ENCODE measurements at regions not wholly inside any gene's neighbourhood (a gene's known extent, or its start where the extent isn't known, plus 50 kb on each side); places are given as distances from the start of the nearest gene placed in this dataset.

GRCh38 chr1:13878021-13878420 lies 178.0 kb downstream of the PRDM2 start:
- TF ChIP-seq CTCF (IDR thresholded peaks at IDR 0.05; ENCODE audit: insufficient read depth, low read length, poor library complexity, severe bottlenecking), result no peak

GRCh38 chr1:13878451-13878850 lies 178.5 kb downstream of the PRDM2 start:
- no peaks in the 10 kb centered on the region for H3K27me3 ChIP-seq (replicated peaks; ENCODE audit: control insufficient read depth, insufficient read depth, low read length)
- no peak overlapping the region for H3K4me3 ChIP-seq (replicated peaks; ENCODE audit: low read depth, low read length)
- no peak for DNase-seq (ENCODE audit: extremely low read depth, insufficient read length)
- H3K36me3 ChIP-seq (ENCODE audit: control insufficient read depth, insufficient read depth, low read length), result no peaks in the 10 kb centered on the region
- no peak for TF ChIP-seq CTCF (IDR thresholded peaks at IDR 0.05; ENCODE audit: insufficient read depth, low read length, poor library complexity, severe bottlenecking)

More at GRCh38 chr1:13878021-13878420, 178.0 kb downstream of the PRDM2 start:
- Histone ChIP-seq H3K36me3 (ENCODE audit: control insufficient read depth, insufficient read depth, low read length) (no peaks in the 10 kb centered on the region), H3K4me3 (replicated peaks; ENCODE audit: low read depth, low read length) (no peak overlapping the region), H3K27me3 (replicated peaks; ENCODE audit: control insufficient read depth, insufficient read depth, low read length) (no peaks in the 10 kb centered on the region)
- DNase-seq (ENCODE audit: extremely low read depth, insufficient read length), result no peak

- no peak for TF ChIP-seq CTCF (IDR thresholded peaks at IDR 0.05; ENCODE audit: insufficient read depth, low read length, poor library complexity, severe bottlenecking)
- DNase-seq (ENCODE audit: extremely low read depth, insufficient read length), result no peak
- no peaks in the 10 kb centered on the region for H3K36me3 ChIP-seq (ENCODE audit: control insufficient read depth, insufficient read depth, low read length)
- H3K4me3 ChIP-seq (replicated peaks; ENCODE audit: low read depth, low read length), result no peak overlapping the region
- no peaks in the 10 kb centered on the region for H3K27me3 ChIP-seq (replicated peaks; ENCODE audit: control insufficient read depth, insufficient read depth, low read length)
Measured at GRCh38 chr1:13881385-13882088, 181.5 kb downstream of the PRDM2 start.

- Histone ChIP-seq H3K36me3 (ENCODE audit: control insufficient read depth, insufficient read depth, low read length) (no peaks in the 10 kb centered on the region), H3K4me3 (replicated peaks; ENCODE audit: low read depth, low read length) (no peak overlapping the region), H3K27me3 (replicated peaks; ENCODE audit: control insufficient read depth, insufficient read depth, low read length) (peaks cover 2% of the 10 kb centered on the region; the same call in 1 of the 2 replicates)
- DNase-seq (ENCODE audit: extremely low read depth, insufficient read length), result no peak
- TF ChIP-seq CTCF (IDR thresholded peaks at IDR 0.05; ENCODE audit: insufficient read depth, low read length, poor library complexity, severe bottlenecking), result no peak
Measured at GRCh38 chr1:13888351-13888986, 188.5 kb downstream of the PRDM2 start.

GRCh38 chr1:13889495-13889894 lies 189.5 kb downstream of the PRDM2 start:
- DNase-seq (ENCODE audit: extremely low read depth, insufficient read length), result no peak
- H3K27me3 ChIP-seq (replicated peaks; ENCODE audit: control insufficient read depth, insufficient read depth, low read length), result peaks cover 3% of the 10 kb centered on the region; the same call in 1 of the 2 replicates
- TF ChIP-seq CTCF (IDR thresholded peaks at IDR 0.05; ENCODE audit: insufficient read depth, low read length, poor library complexity, severe bottlenecking), result no peak
- H3K4me3 ChIP-seq (replicated peaks; ENCODE audit: low read depth, low read length), result no peak overlapping the region
- H3K36me3 ChIP-seq (ENCODE audit: control insufficient read depth, insufficient read depth, low read length), result no peaks in the 10 kb centered on the region
